HPDE6-E6E7 (cell line): ENCODE measurements at regions not wholly inside any gene's neighbourhood (a gene's known extent, or its start where the extent isn't known, plus 50 kb on each side); places are given as distances from the start of the nearest gene placed in this dataset.

Experiments used
- DNase-seq: peaks from one replicate; pipeline ENCODE4 v3.0.0; 2011; ENCODE audit warnings: missing footprints; ENCODE audit errors: extremely low spot score

- no peak for DNase-seq
Observed at GRCh38 chr12:115583591-115583990, 693.9 kb downstream of the MED13L start.

- no peak for DNase-seq
Observed at GRCh38 chr12:115577401-115577800, 700.1 kb downstream of the MED13L start.

DNA sequence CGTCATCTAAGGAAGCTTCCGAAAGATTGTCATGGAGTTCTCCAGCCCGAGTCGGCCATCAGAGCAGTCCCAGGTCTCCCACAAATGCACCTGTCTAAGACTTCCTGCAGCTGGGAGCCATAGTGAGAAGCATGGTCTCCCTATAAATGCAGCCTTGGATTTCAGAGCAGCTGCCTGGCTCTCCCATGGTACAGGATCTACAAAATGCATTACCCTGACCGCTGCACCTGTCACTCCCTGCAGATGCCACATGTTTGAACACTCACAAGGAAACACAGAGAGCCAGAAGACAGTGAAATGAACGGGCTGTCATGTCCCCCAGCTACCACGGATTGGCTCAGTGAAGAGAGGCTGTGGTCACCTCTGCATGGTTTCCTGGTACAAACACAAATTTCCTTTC lies 702.7 kb downstream of the MED13L start:
- DNase-seq, result no peak

DNA sequence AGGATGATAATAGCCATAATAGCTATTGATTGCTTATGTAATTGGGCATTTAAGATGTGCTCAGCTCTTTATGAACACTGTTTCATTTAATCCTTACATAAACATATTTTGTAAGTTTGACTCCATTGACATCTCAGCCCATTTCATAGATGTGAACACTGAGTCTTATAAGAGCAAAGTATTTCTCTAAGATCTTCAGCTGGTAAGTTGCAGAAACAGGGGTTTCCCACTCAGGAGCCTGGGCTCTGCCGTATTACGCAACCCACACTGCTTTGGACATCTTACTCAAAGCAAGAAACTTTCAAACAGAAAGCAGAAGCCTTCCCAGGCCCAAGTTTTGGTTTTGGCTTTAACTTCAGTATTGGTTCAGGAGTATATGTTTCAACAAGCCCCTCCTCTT lies 705.1 kb downstream of the MED13L start:
- DNase-seq, result no peak

DNA sequence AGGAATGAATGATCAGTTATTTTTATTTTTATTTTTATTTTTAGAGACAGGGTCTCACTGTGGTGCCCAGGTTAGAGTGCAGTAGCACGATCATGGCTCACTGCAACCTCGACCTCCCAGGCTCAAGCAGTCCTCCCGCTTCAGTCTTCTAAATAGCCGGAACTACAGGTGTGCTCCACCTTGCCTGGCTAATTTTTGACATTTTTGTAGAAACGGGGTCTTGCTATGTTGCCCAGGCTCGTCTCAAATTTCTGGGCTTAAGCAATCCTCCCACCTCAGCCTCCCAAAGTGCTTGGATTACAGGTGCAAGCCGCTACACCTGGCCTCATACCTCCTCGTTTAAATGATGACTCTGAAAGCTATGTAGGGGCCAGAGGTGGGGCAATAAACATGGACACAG lies 706.0 kb downstream of the MED13L start:
- DNase-seq, result no peak

DNA sequence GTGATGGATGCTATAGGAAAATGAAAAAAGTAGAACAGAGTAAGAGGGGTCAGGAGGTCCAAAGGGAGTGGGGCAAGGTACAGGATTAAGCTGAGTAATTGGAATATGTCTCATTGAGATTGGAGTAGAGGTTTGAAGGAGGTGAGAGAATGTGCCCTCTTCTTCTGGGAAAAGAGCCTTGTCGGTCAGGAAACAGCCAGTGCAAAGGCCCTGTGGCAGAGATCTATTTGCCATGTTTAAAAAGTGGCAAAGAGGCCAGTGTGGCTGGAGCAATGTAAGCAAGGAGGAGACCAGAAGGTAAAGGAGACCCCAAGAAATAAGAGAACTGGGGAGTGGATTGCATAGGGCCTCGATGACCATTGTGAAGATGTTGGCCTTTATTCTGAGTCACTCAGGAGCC lies 706.5 kb downstream of the MED13L start:
- DNase-seq, result no peak

DNA sequence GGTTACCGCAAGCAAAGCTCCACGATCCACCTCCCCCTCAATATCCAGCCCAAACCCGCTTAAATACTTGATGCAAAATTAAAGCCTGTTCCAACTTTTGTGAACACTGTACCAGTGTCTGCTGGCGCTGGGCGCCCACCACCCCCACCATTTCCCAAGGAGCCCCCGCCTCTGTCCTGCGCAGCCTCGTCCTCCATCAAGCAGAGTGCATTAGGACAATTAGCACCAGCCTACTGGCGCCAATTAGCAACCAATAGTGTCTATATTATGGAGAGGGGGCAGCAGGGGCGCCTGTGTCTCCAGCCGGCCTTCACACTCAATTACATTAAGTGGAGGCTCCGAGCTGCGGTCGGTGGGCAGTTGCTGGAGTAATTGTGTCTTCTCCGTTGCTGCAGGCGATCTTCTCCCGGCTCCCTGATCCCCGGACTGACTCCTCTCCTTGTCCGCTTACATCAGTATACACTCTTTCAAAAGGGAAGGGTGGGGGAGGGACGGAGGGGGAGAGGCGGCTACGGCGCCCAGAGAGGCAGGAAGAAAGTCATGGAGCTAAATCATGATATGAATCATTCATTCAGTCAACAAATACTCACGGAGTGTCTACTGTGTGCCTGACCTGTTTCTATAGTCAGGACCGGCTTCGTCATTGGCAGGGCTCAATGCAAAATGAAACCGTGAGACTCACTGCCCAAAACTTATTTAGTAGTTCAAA lies 707.3 kb downstream of the MED13L start:
- DNase-seq, result no peak

DNA sequence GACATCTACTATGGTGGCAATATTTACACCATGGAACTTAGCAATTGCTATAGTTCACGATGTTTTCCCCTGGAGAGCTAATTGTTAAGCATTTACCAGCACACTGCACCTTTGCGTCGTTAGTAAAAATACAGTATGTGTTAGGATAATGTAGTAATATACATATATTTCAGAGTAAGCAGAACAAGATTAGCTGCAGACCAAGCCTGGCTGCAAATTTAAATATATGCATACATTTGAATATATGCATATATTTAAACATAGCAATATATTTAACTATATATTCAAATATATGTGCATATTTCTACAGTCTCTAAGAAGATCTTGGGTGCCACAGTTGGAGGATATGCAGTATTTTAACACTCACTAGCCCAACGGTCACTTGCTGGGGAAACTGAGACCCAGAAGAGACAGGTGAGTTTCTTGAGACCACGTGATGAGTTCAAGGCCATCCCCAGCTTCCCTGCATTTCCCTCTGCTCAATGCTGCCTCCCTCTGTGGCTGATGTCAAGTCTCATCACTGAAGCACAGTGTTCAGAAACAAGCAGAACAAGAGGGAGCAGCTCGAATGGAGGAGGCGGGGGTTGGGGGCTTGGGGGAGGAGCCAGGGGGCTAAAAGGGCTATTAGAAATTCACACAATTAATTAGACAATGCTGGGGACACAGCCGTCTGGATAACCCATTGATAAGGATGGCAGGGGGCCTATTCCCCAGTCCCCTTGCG lies 708.0 kb downstream of the MED13L start:
- DNase-seq, result no peak

- no peak for DNase-seq
Observed at GRCh38 chr12:115558281-115558680, 719.2 kb downstream of the MED13L start.

DNA sequence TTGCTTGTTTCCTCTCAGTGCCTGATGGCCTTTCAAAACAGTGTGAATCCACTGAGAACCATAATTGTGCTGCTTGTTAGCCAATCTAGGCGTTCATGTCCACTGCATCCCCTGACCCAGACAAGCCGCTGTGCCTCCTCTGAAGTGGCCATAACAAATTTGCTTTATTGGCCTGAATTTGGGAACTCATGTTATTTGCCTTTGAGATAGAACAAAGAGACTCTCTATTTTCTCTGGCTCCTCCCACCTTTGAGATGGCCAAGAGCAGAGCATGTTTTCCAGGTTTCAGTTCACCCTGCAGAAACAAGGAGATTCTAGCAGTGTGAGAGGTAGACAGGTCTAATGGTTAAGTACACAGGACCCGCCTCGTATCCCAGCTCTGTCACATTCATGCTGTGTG lies 723.9 kb downstream of the MED13L start:
- DNase-seq, result no peak

DNA sequence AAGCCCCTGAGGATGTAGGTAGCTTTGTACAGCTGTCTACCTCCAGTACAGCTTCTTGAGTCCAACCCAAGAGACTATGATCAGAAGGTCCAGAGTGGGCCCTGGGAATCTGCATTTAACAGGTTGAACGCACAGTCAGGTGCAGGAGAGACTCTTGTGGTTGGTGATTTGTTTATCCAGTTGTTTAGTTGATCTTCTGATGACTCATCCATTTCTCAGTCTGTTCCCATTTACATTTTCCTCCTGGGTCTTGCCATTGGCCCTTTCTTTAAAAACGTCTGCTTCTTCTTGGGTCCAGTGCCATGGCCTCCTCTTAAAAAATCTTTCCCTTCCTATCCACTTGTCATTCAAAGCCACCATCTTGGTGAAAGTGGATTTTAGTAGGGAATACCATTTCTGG lies 734.2 kb downstream of the MED13L start:
- no peak for DNase-seq

- DNase-seq, result no peak
Observed at GRCh38 chr12:115542656-115543055, 734.8 kb downstream of the MED13L start.

DNA sequence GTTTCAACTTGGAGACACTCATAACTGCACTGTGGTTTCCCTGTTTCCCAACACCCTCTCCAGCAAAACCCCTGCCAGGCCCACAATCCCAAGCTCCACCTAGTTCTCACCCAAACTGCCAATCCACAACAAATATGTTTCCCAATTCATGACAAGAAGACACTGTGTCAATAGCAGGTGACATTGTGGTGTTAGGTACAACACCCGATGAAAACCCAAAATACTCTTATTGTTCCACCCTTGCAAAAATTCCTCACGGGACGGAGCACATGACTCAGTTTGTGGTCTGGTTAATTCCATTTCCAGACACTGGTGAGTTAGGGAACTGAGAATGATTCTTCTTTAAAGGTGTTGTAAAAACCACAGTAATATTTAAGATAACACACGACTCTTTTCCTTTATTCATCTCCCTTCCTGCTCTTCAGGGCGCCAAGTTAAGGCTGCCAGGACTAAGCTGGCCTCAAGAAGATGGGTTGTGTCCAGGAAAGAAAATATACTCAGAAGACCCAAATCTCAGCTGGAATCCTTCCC lies 735.5 kb downstream of the MED13L start:
- no peak for DNase-seq

- DNase-seq, result no peak
Observed at GRCh38 chr12:115528466-115528865, 749.0 kb downstream of the MED13L start.

GRCh38 chr12:115521771-115522409 lies 755.6 kb downstream of the MED13L start:
- no peak for DNase-seq

- no peak for DNase-seq
Observed at GRCh38 chr12:115519887-115520286, 757.6 kb downstream of the MED13L start.

- no peak for DNase-seq
Observed at GRCh38 chr12:115519359-115519758, 758.1 kb downstream of the MED13L start.

GRCh38 chr12:115517913-115518312 lies 759.6 kb downstream of the MED13L start:
- DNase-seq, result no peak

GRCh38 chr12:115511986-115512711 lies 765.3 kb downstream of the MED13L start:
- no peak for DNase-seq

- no peak for DNase-seq
Observed at GRCh38 chr12:115511305-115511704, 766.2 kb downstream of the MED13L start.

DNA sequence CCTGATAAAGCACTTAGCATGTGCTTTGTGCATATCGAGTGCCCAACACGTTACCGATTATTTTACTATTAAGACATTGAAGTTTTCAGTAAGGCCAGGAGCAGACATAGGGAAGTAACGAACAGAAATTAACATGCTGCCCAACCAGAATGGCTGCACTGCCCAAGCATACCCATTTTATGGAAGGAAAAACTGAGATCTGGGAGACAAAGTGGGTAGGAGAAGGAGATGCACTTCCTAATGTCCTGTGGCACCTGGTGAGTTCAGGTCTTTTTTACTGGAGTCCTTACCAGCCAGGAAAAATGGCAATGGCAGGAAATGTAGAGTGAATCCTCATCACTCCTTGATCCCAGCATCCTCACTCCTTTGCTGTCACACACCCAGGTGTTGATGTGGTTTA lies 768.5 kb downstream of the MED13L start:
- DNase-seq, result no peak
